HG03196 (cell line): ENCODE measurements at regions not wholly inside any gene's neighbourhood (a gene's known extent, or its start where the extent isn't known, plus 50 kb on each side); places are given as distances from the start of the nearest gene placed in this dataset.

Experiments
- ATAC-seq: cut with Tn5 transposase; IDR thresholded peaks from one replicate; pipeline ENCODE4 v1.9.1; 2021; ENCODE audit not compliant: unreplicated experiment

- no peak for ATAC-seq
These were observed 61.2 kb downstream of the MAGED1 start for GRCh38 chrX:51954592-51954991.

- peak; percentile 97 for ATAC-seq
These were observed 61.8 kb downstream of the MAGED1 start for GRCh38 chrX:51955200-51955599.

- ATAC-seq: no peak
These were observed 63.0 kb downstream of the MAGED1 start for GRCh38 chrX:51956441-51956840.

GRCh38 chrX:51975360-51975759 is 81.9 kb downstream of the MAGED1 start:
- no peak for ATAC-seq

- no peak for ATAC-seq
These were observed 82.4 kb downstream of the MAGED1 start for GRCh38 chrX:51975811-51976210.

- no peak for ATAC-seq
These were observed 83.1 kb downstream of the MAGED1 start for GRCh38 chrX:51976503-51976902.
